K562 (cell line): ENCODE measurements at regions not wholly inside any gene's neighbourhood (a gene's known extent, or its start where the extent isn't known, plus 50 kb on each side); places are given as distances from the start of the nearest gene placed in this dataset.
"Not testable (repeated sequence)": the region's sequence is repeated elsewhere in the genome, so short reads cannot be mapped to it uniquely, and the experiment has no call there.

ENCODE experiments used
- ARNT ChIP-seq, 2 experiments: fragments of 450-650 bp; IDR thresholded peaks; 2 replicates each; pipeline ENCODE4 v1.6.1; 2016; ENCODE audit warnings: mild to moderate bottlenecking in 1 of 2
- BRF1 ChIP-seq: IDR thresholded peaks from 3 replicates; pipeline ENCODE4 v1.6.1; 2011; ENCODE audit warnings: borderline replicate concordance, mild to moderate bottlenecking; ENCODE audit not compliant: insufficient read length; ENCODE audit errors: extremely low read depth
- CEBPB ChIP-seq: fragments of 450-650 bp; IDR thresholded peaks from 2 replicates; pipeline ENCODE4 v1.6.1; 2016; ENCODE audit warnings: missing genetic modification characterization, missing compliant biosample characterization
- FOXJ3 ChIP-seq: sonication (generic); formaldehyde crosslinking; IDR thresholded peaks from 2 replicates; pipeline ENCODE4 v1.4.0; 2020; ENCODE audit warnings: mild to moderate bottlenecking, missing genetic modification reagents
- MAFF ChIP-seq: IDR thresholded peaks from 2 replicates; pipeline ENCODE4 v1.6.1; 2012; ENCODE audit warnings: low read length, improper control_type of control experiment
- MED1 ChIP-seq: sonication (generic); formaldehyde crosslinking; IDR thresholded peaks from 2 replicates; pipeline ENCODE4 v1.8.1; 2023; ENCODE audit warnings: missing genetic modification reagents, borderline replicate concordance
- SOX6 ChIP-seq: fragments of 450-650 bp; IDR thresholded peaks from 2 replicates; pipeline ENCODE4 v1.6.1; 2014; ENCODE audit warnings: mild to moderate bottlenecking
- TAF1 ChIP-seq: IDR thresholded peaks from 2 replicates; pipeline ENCODE4 v1.6.1; 2011; ENCODE audit warnings: mild to moderate bottlenecking, low read length, moderate library complexity; ENCODE audit not compliant: insufficient read depth, control insufficient read depth, severe bottlenecking; ENCODE audit errors: extremely low read depth
- TF ChIP-seq, protein P1 (sequence below), 2 experiments: IDR thresholded peaks; 2 replicates each; pipeline ENCODE4 v1.6.1; 2011; ENCODE audit warnings: borderline replicate concordance in 1 of 2, control low read depth in 1 of 2, low read depth in 1 of 2, low read length in 1 of 2, mild to moderate bottlenecking in 1 of 2, mixed read lengths in 1 of 2, moderate library complexity in 1 of 2; ENCODE audit not compliant: insufficient read depth in 1 of 2, insufficient read length in 1 of 2, poor library complexity in 1 of 2, severe bottlenecking in 1 of 2; ENCODE audit errors: extremely low read depth in 1 of 2
- TF ChIP-seq, protein P2 (sequence below), 3 experiments: IDR thresholded peaks in 2 of 3; conservative IDR thresholded peaks in 1 of 3; 2 replicates each; pipeline ENCODE4 v1.5.1; 2011 to 2012; ENCODE audit warnings: low read length in 3 of 3, mild to moderate bottlenecking in 3 of 3, control low read depth in 2 of 3, improper control_type of control experiment in 1 of 3, inconsistent platforms in 1 of 3, low read depth in 1 of 3, mixed read lengths in 1 of 3, moderate library complexity in 1 of 3; ENCODE audit not compliant: insufficient read depth in 2 of 3
- TF ChIP-seq, protein P3 (sequence below): sonication (generic); formaldehyde crosslinking; IDR thresholded peaks from 2 replicates; pipeline ENCODE4 v1.9.0; 2022; ENCODE audit warnings: mild to moderate bottlenecking, missing genetic modification reagents

DNA sequence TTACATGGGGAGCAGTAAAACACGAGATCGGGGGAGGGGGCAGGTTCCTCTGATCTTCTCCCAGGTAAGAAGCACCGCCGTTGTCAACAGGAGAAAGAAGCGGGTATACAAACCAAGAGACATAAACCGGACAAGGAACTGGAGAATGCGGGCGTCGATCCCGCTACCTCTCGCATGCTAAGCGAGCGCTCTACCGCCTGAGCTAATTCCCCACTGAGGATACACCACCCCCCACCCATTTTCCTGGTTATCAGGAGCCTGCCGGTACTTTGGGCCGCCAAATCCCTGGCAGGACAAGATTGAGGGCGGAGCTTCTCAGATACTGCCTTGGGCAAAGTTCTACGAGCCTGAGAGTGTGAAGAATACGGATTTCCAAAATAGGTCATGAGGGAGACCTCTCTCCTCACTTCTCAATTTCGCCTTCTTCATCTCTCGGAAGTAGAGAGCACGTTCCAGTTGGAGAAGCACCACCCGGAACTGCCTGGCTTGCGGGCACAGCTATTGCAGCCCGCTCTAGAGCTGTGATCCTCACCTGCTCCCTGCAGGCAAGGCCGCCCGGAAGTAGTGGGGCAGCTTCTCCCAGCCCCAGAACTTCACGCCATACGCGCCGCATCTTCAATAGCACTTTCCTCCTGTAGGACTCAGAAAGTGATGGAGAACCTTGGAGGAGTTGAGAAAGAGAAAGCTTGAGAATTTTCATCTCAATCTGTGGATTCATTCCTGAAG lies 111.6 kb upstream of the ZNF322 start:
- not testable (repeated sequence) for TF ChIP-seq BRF1; CEBPB (tag); ARNT (IDR thresholded peaks at IDR 0.05); FOXJ3; TAF1; MAFF; SOX6; MED1 (CRISPR knock-in tag)
- TF ChIP-seq, protein P1, sequence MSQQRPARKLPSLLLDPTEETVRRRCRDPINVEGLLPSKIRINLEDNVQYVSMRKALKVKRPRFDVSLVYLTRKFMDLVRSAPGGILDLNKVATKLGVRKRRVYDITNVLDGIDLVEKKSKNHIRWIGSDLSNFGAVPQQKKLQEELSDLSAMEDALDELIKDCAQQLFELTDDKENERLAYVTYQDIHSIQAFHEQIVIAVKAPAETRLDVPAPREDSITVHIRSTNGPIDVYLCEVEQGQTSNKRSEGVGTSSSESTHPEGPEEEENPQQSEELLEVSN (IDR thresholded peaks at IDR 0.05; ENCODE audit: borderline replicate concordance in 1 of 2, extremely low read depth in 1 of 2, insufficient read depth in 1 of 2, insufficient read length in 1 of 2, low read depth in 1 of 2, low read length in 1 of 2, poor library complexity in 1 of 2, severe bottlenecking in 1 of 2) = not testable (repeated sequence)
- TF ChIP-seq, protein P2, sequence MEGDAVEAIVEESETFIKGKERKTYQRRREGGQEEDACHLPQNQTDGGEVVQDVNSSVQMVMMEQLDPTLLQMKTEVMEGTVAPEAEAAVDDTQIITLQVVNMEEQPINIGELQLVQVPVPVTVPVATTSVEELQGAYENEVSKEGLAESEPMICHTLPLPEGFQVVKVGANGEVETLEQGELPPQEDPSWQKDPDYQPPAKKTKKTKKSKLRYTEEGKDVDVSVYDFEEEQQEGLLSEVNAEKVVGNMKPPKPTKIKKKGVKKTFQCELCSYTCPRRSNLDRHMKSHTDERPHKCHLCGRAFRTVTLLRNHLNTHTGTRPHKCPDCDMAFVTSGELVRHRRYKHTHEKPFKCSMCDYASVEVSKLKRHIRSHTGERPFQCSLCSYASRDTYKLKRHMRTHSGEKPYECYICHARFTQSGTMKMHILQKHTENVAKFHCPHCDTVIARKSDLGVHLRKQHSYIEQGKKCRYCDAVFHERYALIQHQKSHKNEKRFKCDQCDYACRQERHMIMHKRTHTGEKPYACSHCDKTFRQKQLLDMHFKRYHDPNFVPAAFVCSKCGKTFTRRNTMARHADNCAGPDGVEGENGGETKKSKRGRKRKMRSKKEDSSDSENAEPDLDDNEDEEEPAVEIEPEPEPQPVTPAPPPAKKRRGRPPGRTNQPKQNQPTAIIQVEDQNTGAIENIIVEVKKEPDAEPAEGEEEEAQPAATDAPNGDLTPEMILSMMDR (IDR thresholded peaks at IDR 0.05 in 2 of 3, conservative IDR thresholded peaks at IDR 0.05 in 1 of 3; ENCODE audit: insufficient read depth in 2 of 3, low read depth in 1 of 3, low read length in 3 of 3) = not testable (repeated sequence)
- TF ChIP-seq, protein P3, sequence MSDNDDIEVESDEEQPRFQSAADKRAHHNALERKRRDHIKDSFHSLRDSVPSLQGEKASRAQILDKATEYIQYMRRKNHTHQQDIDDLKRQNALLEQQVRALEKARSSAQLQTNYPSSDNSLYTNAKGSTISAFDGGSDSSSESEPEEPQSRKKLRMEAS = not testable (repeated sequence)
